Lung (tissue), 11 donors: ENCODE measurements at regions not wholly inside any gene's neighbourhood (a gene's known extent, or its start where the extent isn't known, plus 50 kb on each side); places are given as distances from the start of the nearest gene placed in this dataset.

ENCODE experiments used
- ATAC-seq: fragments of 200-7000 bp; cut with Tn5 transposase; one replicate; pipeline ENCODE4 v1.9.1; 2020; ENCODE audit warnings: moderate number of reproducible peaks; ENCODE audit not compliant: insufficient read depth, low FRiP score
- DNase-seq, 3 donors: peaks; one replicate each; pipeline ENCODE4 v3.0.0-alpha.2; 2013 to 2017
- H3K27ac ChIP-seq, 2 donors: one replicate each; pipeline ENCODE4 v1.5.1; 2013; ENCODE audit warnings: mild to moderate bottlenecking in 2 of 2, moderate library complexity in 2 of 2, control low read depth in 1 of 2, inconsistent platforms in 1 of 2, low read depth in 1 of 2, low read length in 1 of 2
- H3K27me3 ChIP-seq, 3 donors: one replicate each; pipeline ENCODE4 v1.5.1; 2013; ENCODE audit warnings: low read length in 2 of 3; ENCODE audit not compliant: control insufficient read depth in 3 of 3, insufficient read depth in 3 of 3
- H3K36me3 ChIP-seq, 4 donors: one replicate each; pipeline ENCODE4 v1.5.1; 2013; ENCODE audit warnings: low read length in 4 of 4, mild to moderate bottlenecking in 1 of 4, moderate library complexity in 1 of 4; ENCODE audit not compliant: control insufficient read depth in 4 of 4, insufficient read depth in 4 of 4
- H3K4me1 ChIP-seq, 5 donors: one replicate each; pipeline ENCODE4 v1.5.1; 2013; ENCODE audit warnings: low read length in 5 of 5, mild to moderate bottlenecking in 2 of 5, moderate library complexity in 1 of 5; ENCODE audit not compliant: control insufficient read depth in 5 of 5, insufficient read depth in 5 of 5
- H3K4me3 ChIP-seq: one replicate; pipeline ENCODE4 v1.5.1; 2013; ENCODE audit warnings: mild to moderate bottlenecking, control low read depth, moderate library complexity
- H3K9ac ChIP-seq, 2 donors: one replicate each; pipeline ENCODE4 v1.5.1; 2013; ENCODE audit warnings: low read length in 2 of 2, control low read depth in 1 of 2; ENCODE audit not compliant: insufficient read depth in 1 of 2
- H3K9me3 ChIP-seq, 4 donors: one replicate each; pipeline ENCODE4 v1.5.1; 2013; ENCODE audit warnings: low read length in 3 of 4, mild to moderate bottlenecking in 1 of 4, moderate library complexity in 1 of 4; ENCODE audit not compliant: control insufficient read depth in 4 of 4, insufficient read depth in 3 of 4
- CTCF ChIP-seq: IDR thresholded peaks from 2 replicates; pipeline ENCODE4 v1.5.1; 2012; ENCODE audit warnings: mild to moderate bottlenecking; ENCODE audit errors: control extremely low read depth, extremely low read depth
- WGBS, 2 donors: extraction: QIAGEN DNeasy Blood & Tissue Kit; methylation state at CpG; one replicate each; pipeline ENCODE4 v1.1.7; 2013; 5-methylcytosine and 5-hydroxymethylcytosine counted together
- donor health status: control.
- donor health status: control.
- donor health status: Bipolar disorder and iron deficiency.
- donor health status: healthy.
- donor health status: DM: yes; HTN: yes; CAD: no.

DNA sequence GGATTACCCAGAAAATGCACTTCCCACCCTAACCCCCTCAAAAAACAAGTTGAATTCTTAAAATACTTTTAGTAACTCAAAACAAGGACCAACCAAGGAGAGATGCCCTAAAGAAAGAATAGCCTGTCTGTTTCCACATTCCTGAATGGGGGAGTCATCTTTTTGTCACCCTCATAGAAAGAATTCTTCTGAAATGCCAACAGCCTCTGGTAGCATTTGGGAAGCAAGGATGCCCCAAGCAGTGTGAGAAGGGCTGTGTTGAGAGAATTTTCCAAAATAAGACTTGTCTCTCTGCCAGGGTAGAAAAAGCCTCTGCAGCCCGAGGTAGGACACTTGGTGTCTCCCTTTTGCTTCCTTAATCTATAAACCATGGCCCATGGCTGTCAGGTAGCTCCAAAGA is 173.1 kb upstream of the VCX3A start:
- no peak for DNase-seq
- no peak for TF ChIP-seq CTCF
- H3K27ac ChIP-seq: no peak overlapping the region
- H3K9ac ChIP-seq: no peak overlapping the region
- H3K36me3 ChIP-seq: no peaks in the 10 kb centered on the region
- WGBS, 2 donors: 58 to 73% methylated on average over 1 of the region's 1 CpG
- H3K9me3 ChIP-seq: no peaks in the 10 kb centered on the region
- no peak overlapping the region for H3K4me3 ChIP-seq
- H3K4me1 ChIP-seq: no peaks in the 10 kb centered on the region
- H3K27me3 ChIP-seq: peaks cover 0 to 8% (median 0%) of the 10 kb centered on the region in 3 donors
- ATAC-seq: no peak

- no peak for DNase-seq
- 69 to 77% methylated on average over 4 to 6 of the region's 6 CpGs for WGBS, 2 donors
- no peaks in the 10 kb centered on the region for H3K36me3 ChIP-seq
- ATAC-seq: no peak
- H3K27ac ChIP-seq: no peak overlapping the region
- TF ChIP-seq CTCF: no peak
- no peak overlapping the region for H3K4me3 ChIP-seq
- H3K4me1 ChIP-seq: no peaks in the 10 kb centered on the region
- no peak overlapping the region for H3K9ac ChIP-seq
- peaks cover 0 to 8% (median 0%) of the 10 kb centered on the region in 3 donors for H3K27me3 ChIP-seq
- H3K9me3 ChIP-seq: no peaks in the 10 kb centered on the region
Measured at GRCh38 chrX:6707497-6707896, 172.6 kb upstream of the VCX3A start.

DNA sequence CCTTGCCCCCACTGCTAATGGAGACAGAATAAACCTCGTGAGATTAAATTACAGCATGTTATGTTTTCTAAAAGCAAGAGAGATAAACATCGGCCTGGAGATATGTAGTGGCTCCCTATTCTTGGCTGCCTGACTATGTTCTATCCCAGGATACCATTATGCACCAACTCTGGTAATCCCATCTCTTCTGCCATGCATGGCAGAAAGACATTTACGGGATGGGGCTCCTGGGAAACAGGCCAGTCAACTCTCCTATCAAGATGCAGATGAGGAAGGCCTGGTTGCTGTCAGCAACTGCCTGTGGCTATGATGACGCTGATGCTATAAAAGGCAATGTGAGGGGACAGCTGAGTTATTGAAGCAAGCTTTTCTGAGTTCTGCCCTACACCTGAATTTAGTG is 166.2 kb upstream of the VCX3A start:
- no peak for ATAC-seq
- H3K27me3 ChIP-seq: peaks cover 0 to 14% (median 0%) of the 10 kb centered on the region in 3 donors
- 85 to 96% methylated on average over 4 of the region's 4 CpGs for WGBS, 2 donors
- H3K9ac ChIP-seq: no peak overlapping the region
- no peak overlapping the region for H3K4me3 ChIP-seq
- H3K27ac ChIP-seq: no peak overlapping the region
- H3K36me3 ChIP-seq: no peaks in the 10 kb centered on the region
- H3K9me3 ChIP-seq: no peaks in the 10 kb centered on the region
- no peak for DNase-seq
- TF ChIP-seq CTCF: no peak
- H3K4me1 ChIP-seq: no peaks in the 10 kb centered on the region

DNA sequence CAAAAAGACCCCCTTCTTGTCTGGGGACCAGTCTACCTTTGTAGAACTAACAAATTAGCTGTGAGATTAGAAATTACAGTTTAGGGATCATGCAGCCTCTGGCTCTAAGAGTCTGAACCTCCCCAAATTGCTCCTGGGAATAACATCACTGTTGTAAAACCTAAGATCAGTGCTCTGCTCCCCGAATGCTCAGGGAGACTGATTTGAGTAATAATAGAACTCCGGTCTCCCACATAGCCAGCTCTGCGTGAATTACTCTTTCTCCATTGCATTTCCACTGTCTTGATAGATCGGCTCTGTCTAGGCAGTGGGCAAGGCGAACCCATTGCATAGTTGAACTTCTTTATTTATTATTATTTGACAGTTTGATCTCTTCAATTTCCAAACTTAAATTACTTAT is 160.8 kb upstream of the VCX3A start:
- no peaks in the 10 kb centered on the region for H3K4me1 ChIP-seq
- WGBS, 2 donors: 83 to 90% methylated on average over 5 of the region's 5 CpGs
- ATAC-seq: no peak

More for the DNA sequence above, 160.8 kb upstream of the VCX3A start:
- H3K27ac ChIP-seq: no peak overlapping the region
- TF ChIP-seq CTCF: no peak
- H3K36me3 ChIP-seq: no peaks in the 10 kb centered on the region
- H3K9ac ChIP-seq: no peak overlapping the region
- H3K27me3 ChIP-seq: peaks cover 0 to 17% (median 0%) of the 10 kb centered on the region in 3 donors
- no peaks in the 10 kb centered on the region for H3K9me3 ChIP-seq
- H3K4me3 ChIP-seq: no peak overlapping the region
- no peak for DNase-seq
